ENCODE measurements at regions not wholly inside any gene's neighbourhood (a gene's known extent, or its start where the extent isn't known, plus 50 kb on each side); places are given as distances from the start of the nearest gene placed in this dataset.
"Not testable (repeated sequence)": the region's sequence is repeated elsewhere in the genome, so short reads cannot be mapped to it uniquely, and the experiment has no call there.

GRCh38 chr10:129193148-129193547, 273.9 kb upstream of the MGMT start:
- no peak for DNase-seq (ENCODE audit: low spot score)
- ATAC-seq: no peak

DNA sequence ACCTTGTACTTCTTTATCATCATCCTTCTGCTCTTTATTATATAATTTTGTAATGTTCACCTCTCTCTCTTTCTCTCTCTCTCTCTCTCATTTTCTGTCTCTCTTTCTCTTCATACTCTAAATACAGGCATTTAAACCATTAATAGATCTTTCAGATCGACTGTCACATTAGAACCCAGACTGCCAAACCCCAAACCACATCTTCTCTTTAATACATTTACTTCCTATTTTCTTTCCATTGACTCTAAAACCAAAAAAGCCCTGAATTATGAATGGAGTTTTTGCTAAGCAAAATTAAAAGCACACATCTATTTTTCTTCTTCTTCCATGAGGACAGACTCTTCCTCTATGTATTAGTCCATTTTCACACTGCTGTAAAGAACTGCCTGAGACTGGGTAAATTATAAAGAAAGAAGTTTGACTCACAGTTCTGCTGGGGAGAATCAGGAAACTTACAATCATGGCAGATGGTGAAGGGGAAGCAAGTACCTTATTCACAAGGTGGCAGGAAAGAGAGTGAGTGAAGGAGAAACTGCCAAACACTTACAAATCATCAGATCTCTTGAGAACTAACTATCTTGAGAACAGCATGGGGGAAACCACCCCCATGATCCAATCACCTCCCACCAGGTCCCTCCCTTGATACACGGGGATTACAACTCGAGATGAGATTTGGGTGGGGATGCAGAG, 272.7 kb upstream of the MGMT start:
- ATAC-seq: no peak
- no peak for DNase-seq (ENCODE audit: low spot score)

DNA sequence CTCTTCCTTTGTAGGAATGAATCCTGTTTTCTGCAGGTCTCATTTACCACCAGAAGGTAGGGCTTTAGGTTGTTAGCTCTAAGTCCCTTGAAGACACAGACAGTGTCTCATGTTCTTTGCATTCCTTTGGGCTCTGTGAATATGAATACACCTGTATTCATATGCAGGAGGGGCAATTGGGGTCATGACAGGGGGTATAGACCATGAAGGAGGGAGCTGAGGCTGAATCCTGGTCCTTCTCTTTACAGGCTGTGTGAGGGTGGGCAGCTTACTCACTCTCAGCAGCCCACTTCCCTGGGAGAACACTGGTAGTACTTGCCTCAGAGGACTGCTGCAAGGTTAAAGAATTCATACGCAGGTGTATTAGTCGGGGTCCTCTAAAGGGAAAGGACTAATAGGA, 267.2 kb upstream of the MGMT start:
- no peak for DNase-seq (ENCODE audit: low spot score)
- ATAC-seq: no peak

- no peak for ATAC-seq
- no peak for DNase-seq (ENCODE audit: low spot score)
Observed at GRCh38 chr10:129203819-129204218, 263.2 kb upstream of the MGMT start.

- DNase-seq (ENCODE audit: low spot score) (no peak), ATAC-seq (no peak)
Observed at GRCh38 chr10:129207297-129207696, 259.7 kb upstream of the MGMT start.

GRCh38 chr10:129210876-129211275, 256.2 kb upstream of the MGMT start:
- no peak for ATAC-seq
- DNase-seq (ENCODE audit: low spot score): no peak

DNA sequence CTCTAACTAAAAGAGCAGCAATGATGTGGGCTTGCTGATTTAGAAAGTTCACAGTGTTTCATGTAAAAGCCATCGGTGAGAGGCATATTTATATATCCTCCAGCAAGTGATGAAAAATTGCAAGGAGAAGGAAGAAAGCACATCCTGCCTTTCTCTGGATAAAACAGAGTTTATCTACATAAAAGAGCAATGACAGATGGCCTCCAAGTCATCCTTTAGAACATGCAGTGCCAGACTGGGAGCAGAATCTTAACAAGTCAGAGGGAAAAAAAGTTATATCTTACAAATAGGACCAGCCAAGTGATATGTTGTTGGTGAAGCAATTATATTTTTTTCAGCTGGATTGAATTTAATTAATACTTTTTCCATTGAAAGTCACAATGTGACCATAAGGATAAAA, 253.8 kb upstream of the MGMT start:
- DNase-seq (ENCODE audit: low spot score): no peak
- ATAC-seq: no peak

DNA sequence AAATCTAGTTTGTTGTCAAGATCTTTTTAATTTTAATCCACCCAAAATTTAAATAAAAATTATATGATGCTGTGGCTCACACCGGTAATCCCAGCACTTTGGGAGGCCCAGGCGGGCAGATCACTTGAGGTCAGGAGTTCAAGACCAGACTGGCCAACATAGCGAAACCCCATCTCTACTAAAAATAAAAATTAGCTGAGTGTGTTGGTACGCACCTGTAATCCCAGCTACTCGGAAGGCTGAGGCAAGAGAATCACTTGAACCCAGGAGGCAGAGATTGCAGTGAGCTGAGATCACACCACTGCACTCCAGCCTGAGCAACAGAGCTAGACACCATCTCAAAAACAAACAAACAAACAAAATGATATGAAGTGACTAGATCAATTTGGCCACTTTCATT, 253.0 kb upstream of the MGMT start:
- ATAC-seq; DNase-seq (ENCODE audit: low spot score): not testable (repeated sequence)

GRCh38 chr10:129219364-129219763, 247.7 kb upstream of the MGMT start:
- ATAC-seq: no peak
- no peak for DNase-seq (ENCODE audit: low spot score)

DNA sequence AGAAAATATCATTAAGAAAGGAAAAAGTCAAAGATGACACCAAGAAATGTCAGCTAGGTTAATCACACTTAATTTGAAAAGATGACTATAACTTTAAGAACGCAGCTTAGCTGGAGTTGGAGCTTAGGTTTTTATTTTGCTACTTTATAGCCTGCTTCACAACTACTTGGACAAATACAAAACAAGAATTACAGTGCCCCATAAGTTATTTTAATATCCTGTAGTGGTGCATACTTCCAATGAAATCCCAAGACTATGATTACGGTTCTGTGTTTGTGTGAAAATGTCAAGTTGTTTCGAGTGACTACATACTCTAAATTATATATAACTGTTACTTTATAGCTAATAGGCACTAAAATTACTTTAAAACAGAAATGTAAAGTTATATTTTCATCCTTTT, 244.6 kb upstream of the MGMT start:
- DNase-seq (ENCODE audit: low spot score) (no peak), ATAC-seq (no peak)

DNA sequence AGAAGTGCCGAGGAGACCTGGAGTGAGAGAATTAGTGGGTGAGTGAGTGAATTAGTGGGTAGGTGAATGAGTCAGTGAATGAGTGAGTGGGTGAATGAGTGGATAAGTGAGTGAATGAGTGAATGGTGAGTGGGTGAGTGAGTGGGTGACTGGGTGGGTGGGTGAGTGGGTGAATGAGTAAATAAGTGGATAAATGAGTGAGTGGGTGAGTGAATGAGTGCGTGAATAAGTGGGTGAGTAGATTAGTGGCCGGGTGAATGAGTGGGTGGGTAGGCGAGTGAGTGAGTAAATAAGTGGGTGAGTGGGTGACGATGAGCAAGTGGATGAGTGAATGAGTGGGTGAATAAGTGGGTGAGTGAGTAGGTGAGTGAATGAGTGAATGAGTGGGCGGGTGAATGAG, 243.7 kb upstream of the MGMT start:
- ATAC-seq (no peak), DNase-seq (ENCODE audit: low spot score) (no peak)

DNA sequence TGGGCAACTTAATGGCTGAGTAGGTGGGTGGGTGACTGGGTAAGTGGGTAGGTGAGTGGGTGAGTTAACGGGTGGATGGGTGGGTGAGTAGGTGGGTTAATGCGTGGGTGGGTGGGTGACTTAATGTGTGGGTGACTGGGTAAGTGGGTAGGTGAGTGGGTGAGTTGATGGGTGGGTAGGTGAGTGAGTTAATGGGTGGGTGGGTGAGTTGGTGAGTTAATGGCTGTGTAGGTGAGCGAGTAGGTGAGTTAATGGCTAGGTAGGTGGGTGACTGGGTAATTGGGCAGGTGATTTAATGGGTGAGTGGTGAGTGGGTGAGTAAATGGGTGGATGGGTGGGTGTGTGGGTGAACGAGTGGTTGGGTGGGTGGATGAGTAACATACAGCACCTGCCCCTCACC, 243.0 kb upstream of the MGMT start:
- ATAC-seq: no peak
- no peak for DNase-seq (ENCODE audit: low spot score)

DNA sequence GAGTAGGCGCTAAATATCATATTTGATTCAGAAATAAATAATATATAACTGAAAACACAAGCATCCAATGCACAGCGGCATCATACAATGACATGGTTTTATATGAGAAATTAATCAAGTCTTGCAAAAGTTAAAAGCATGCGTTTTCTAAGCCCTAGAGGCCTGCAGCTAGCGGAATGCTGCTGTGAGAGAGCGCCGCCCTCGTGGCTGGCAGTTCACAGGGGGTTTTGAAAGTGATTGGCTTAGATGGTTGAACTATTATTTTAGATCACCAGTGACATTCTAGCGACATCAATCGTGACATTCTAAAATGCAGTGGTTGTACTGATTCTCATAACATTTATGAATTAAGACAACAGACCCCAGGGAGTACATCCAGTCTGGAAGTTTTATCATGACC, 235.2 kb upstream of the MGMT start:
- no peak for ATAC-seq
- no peak for DNase-seq (ENCODE audit: low spot score)

- ATAC-seq (no peak), DNase-seq (ENCODE audit: low spot score) (no peak)
Observed at GRCh38 chr10:129233351-129234148, 233.5 kb upstream of the MGMT start.

- ATAC-seq: no peak
- no peak for DNase-seq (ENCODE audit: low spot score)
Observed at GRCh38 chr10:129236274-129236691, 230.8 kb upstream of the MGMT start.

DNA sequence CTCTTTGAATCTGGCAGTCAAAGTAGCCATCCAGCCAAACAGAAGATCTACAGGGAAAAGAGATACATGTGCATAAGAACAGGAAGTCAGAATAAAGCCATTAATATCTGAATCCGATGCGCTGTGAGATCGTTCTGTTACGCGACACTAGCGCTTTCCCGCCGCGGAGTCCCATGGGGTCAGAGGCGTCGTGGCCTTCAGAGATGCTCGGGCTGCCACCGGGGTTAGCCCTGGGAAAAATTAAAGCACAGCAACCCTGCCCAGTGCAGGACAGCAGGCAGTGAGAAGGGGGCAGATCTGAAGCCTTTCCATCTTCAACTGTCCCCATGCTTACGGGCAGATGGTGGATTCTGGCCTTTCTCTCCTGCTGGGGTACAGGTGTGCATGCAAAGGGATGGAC, 225.6 kb upstream of the MGMT start:
- DNase-seq (ENCODE audit: low spot score) (no peak), ATAC-seq (no peak)

- ATAC-seq: peak; percentile 77
Observed at GRCh38 chr10:129244298-129244697, 222.7 kb upstream of the MGMT start.

GRCh38 chr10:129244757-129245156, 222.3 kb upstream of the MGMT start:
- no peak for DNase-seq (ENCODE audit: low spot score)
- peak; percentile 66 for ATAC-seq

More at GRCh38 chr10:129244298-129244697, 222.7 kb upstream of the MGMT start:
- DNase-seq (ENCODE audit: low spot score): peak; percentile 57

- DNase-seq (ENCODE audit: low spot score) (no peak), ATAC-seq (no peak)
Observed at GRCh38 chr10:129253161-129253864, 213.7 kb upstream of the MGMT start.

DNA sequence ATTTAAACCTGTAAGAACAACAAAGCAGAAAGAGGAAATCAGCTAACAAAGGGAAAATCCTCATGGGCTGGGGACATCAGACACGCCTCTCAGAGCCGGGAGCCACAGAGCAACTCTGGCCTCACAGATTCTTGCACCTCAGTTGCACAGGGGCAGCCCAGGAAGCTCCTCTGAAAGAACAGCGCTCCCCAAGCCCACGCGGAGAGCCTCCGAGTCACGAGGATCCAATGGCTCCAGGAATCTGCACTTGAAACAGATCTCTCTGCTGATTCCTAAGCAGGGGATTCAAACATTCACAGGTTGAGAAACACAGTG, 213.2 kb upstream of the MGMT start:
- DNase-seq (ENCODE audit: low spot score) (no peak), ATAC-seq (no peak)

GRCh38 chr10:129258283-129258923, 208.6 kb upstream of the MGMT start:
- no peak for ATAC-seq
- no peak for DNase-seq (ENCODE audit: low spot score)
